CD8-positive, alpha-beta memory T cell (primary cell): ENCODE measurements at regions not wholly inside any gene's neighbourhood (a gene's known extent, or its start where the extent isn't known, plus 50 kb on each side); places are given as distances from the start of the nearest gene placed in this dataset.

ENCODE experiments used
- CTCF ChIA-PET: fragments of 350-600 bp; sonication (Branson Sonifier 250); formaldehyde crosslinking; loops from one replicate; lab custom pipeline; 2021; ENCODE audit warnings: antibody characterized with exemption; lab: Charles Lee
- POLR2A ChIA-PET: fragments of 350-600 bp; sonication (Branson Sonifier 250); formaldehyde crosslinking; loops from one replicate; lab custom pipeline; 2021; ENCODE audit warnings: antibody characterized with exemption; lab: Charles Lee
- DNase-seq, 5 donors: peaks; one replicate each; pipeline versions ENCODE4 v3.0.0 to v3.0.0-alpha.2; 2020 to 2022; ENCODE audit warnings: mixed read lengths in 1 of 5
- H3K27ac ChIP-seq: one replicate; pipeline ENCODE4 v1.7.0; 2013; ENCODE audit warnings: low read depth, mild to moderate bottlenecking, low read length, moderate library complexity
- H3K27me3 ChIP-seq: 2 replicates; pipeline ENCODE4 v1.7.0; 2013; ENCODE audit warnings: low read length, mild to moderate bottlenecking; ENCODE audit not compliant: insufficient read depth, poor library complexity, severe bottlenecking
- H3K36me3 ChIP-seq: 2 replicates; pipeline ENCODE4 v1.7.0; 2013; ENCODE audit warnings: mild to moderate bottlenecking, low read length, moderate library complexity; ENCODE audit not compliant: insufficient read depth
- H3K4me1 ChIP-seq: 2 replicates; pipeline ENCODE4 v1.7.0; 2013; ENCODE audit warnings: mild to moderate bottlenecking, low read length, moderate library complexity; ENCODE audit not compliant: insufficient read depth
- H3K4me3 ChIP-seq: 2 replicates; pipeline ENCODE4 v1.7.0; 2013; ENCODE audit warnings: mild to moderate bottlenecking, low read length
- H3K9me3 ChIP-seq: 2 replicates; pipeline ENCODE4 v1.7.0; 2013; ENCODE audit warnings: mild to moderate bottlenecking, low read length
- H3K27ac Mint-ChIP-seq, 8 donors: one replicate each; pipeline ENCODE4 v1.8.0; 2020 to 2021; ENCODE audit warnings: mixed read lengths in 8 of 8, mild to moderate bottlenecking in 6 of 8, inconsistent platforms in 3 of 8, moderate library complexity in 3 of 8
- H3K27me3 Mint-ChIP-seq, 2 donors: one replicate each; pipeline ENCODE4 v1.8.0; 2020 to 2021; ENCODE audit warnings: mixed read lengths in 2 of 2, mild to moderate bottlenecking in 1 of 2, moderate library complexity in 1 of 2
- H3K36me3 Mint-ChIP-seq, 3 donors: one replicate each; pipeline ENCODE4 v1.8.0; 2020 to 2021; ENCODE audit warnings: mixed read lengths in 3 of 3, inconsistent platforms in 1 of 3, mild to moderate bottlenecking in 1 of 3
- H3K4me1 Mint-ChIP-seq, 3 donors: one replicate each; pipeline ENCODE4 v1.8.0; 2020 to 2021; ENCODE audit warnings: mixed read lengths in 3 of 3, inconsistent platforms in 1 of 3, mild to moderate bottlenecking in 1 of 3
- H3K4me3 Mint-ChIP-seq, 7 donors: one replicate each; pipeline ENCODE4 v1.8.0; 2020 to 2021; ENCODE audit warnings: mixed read lengths in 7 of 7, mild to moderate bottlenecking in 6 of 7, moderate library complexity in 4 of 7, inconsistent platforms in 2 of 7
- H3K9me3 Mint-ChIP-seq, 5 donors: one replicate each; pipeline ENCODE4 v1.8.0; 2020 to 2022; ENCODE audit warnings: mixed read lengths in 5 of 5, mild to moderate bottlenecking in 3 of 5, moderate library complexity in 2 of 5, inconsistent platforms in 1 of 5

GRCh38 chr12:75715682-75716081, 204.3 kb upstream of the KRR1 start:
- Mint-ChIP-seq H3K27ac (peak overlapping the region in 1 of 8 donors; percentile 7), H3K4me1 (peaks cover 0 to 4% (median 0%) of the 10 kb centered on the region in 3 donors), H3K4me3 (no peak overlapping the region), H3K27me3 (no peaks in the 10 kb centered on the region), H3K36me3 (peaks cover 0 to 5% (median 0%) of the 10 kb centered on the region in 3 donors), H3K9me3 (no peaks in the 10 kb centered on the region)
- Histone ChIP-seq H3K27me3 (no peaks in the 10 kb centered on the region), H3K9me3 (no peaks in the 10 kb centered on the region), H3K4me3 (no peak overlapping the region), H3K36me3 (no peaks in the 10 kb centered on the region), H3K27ac (no peak overlapping the region), H3K4me1 (no peaks in the 10 kb centered on the region)
- POLR2A ChIA-PET = no interaction called here
- CTCF ChIA-PET = no interaction called here
- DNase-seq = no peak

- Mint-ChIP-seq H3K4me3 (no peak overlapping the region), H3K9me3 (no peaks in the 10 kb centered on the region), H3K4me1 (no peaks in the 10 kb centered on the region), H3K36me3 (peaks cover 0 to 5% (median 0%) of the 10 kb centered on the region in 3 donors), H3K27ac (no peak overlapping the region), H3K27me3 (no peaks in the 10 kb centered on the region)
- Histone ChIP-seq H3K9me3 (no peaks in the 10 kb centered on the region), H3K4me3 (no peak overlapping the region), H3K27ac (no peak overlapping the region), H3K27me3 (no peaks in the 10 kb centered on the region), H3K36me3 (no peaks in the 10 kb centered on the region), H3K4me1 (no peaks in the 10 kb centered on the region)
- no peak for DNase-seq
- ChIA-PET CTCF (no interaction called here), POLR2A (no interaction called here)
Measured at GRCh38 chr12:75715323-75715644, 203.9 kb upstream of the KRR1 start.

GRCh38 chr12:75714462-75715322, 203.3 kb upstream of the KRR1 start:
- CTCF ChIA-PET = no interaction called here
- POLR2A ChIA-PET = no interaction called here
- no peak overlapping the region for H3K27ac Mint-ChIP-seq
- H3K27me3 Mint-ChIP-seq = no peaks in the 10 kb centered on the region
- no peaks in the 10 kb centered on the region for H3K4me1 Mint-ChIP-seq
- Histone ChIP-seq H3K27me3 (no peaks in the 10 kb centered on the region), H3K36me3 (no peaks in the 10 kb centered on the region), H3K4me3 (no peak overlapping the region), H3K27ac (no peak overlapping the region), H3K9me3 (no peaks in the 10 kb centered on the region), H3K4me1 (no peaks in the 10 kb centered on the region)
- H3K4me3 Mint-ChIP-seq = no peak overlapping the region
- no peaks in the 10 kb centered on the region for H3K9me3 Mint-ChIP-seq
- no peak for DNase-seq
- H3K36me3 Mint-ChIP-seq = peaks cover 0 to 5% (median 0%) of the 10 kb centered on the region in 3 donors

- ChIA-PET POLR2A (no interaction called here), CTCF (no interaction called here)
- Histone ChIP-seq H3K9me3 (no peaks in the 10 kb centered on the region), H3K36me3 (no peaks in the 10 kb centered on the region), H3K4me1 (no peaks in the 10 kb centered on the region), H3K27me3 (no peaks in the 10 kb centered on the region), H3K4me3 (no peak overlapping the region), H3K27ac (no peak overlapping the region)
- H3K4me3 Mint-ChIP-seq = no peak overlapping the region
- H3K9me3 Mint-ChIP-seq = no peaks in the 10 kb centered on the region
- H3K4me1 Mint-ChIP-seq = no peaks in the 10 kb centered on the region
- no peak for DNase-seq
- no peaks in the 10 kb centered on the region for H3K27me3 Mint-ChIP-seq
- no peak overlapping the region for H3K27ac Mint-ChIP-seq
- H3K36me3 Mint-ChIP-seq = peaks cover 0 to 5% (median 0%) of the 10 kb centered on the region in 3 donors
Measured at GRCh38 chr12:75713434-75713833, 202.0 kb upstream of the KRR1 start.

- H3K4me1 ChIP-seq = no peaks in the 10 kb centered on the region
- Mint-ChIP-seq H3K36me3 (no peaks in the 10 kb centered on the region), H3K27me3 (no peaks in the 10 kb centered on the region), H3K4me1 (no peaks in the 10 kb centered on the region), H3K4me3 (no peak overlapping the region), H3K9me3 (no peaks in the 10 kb centered on the region), H3K27ac (no peak overlapping the region)
- H3K27ac ChIP-seq = no peak overlapping the region
- CTCF ChIA-PET = interaction anchor here (1.2 kb wide), 1 partner anchor 9 kb away, joined by 3 read pairs; no protein-coding TSS in a partner anchor
- POLR2A ChIA-PET = no interaction called here
- no peak overlapping the region for H3K4me3 ChIP-seq
- DNase-seq = no peak
- no peaks in the 10 kb centered on the region for H3K27me3 ChIP-seq
- H3K9me3 ChIP-seq = no peaks in the 10 kb centered on the region
- no peaks in the 10 kb centered on the region for H3K36me3 ChIP-seq
Measured at GRCh38 chr12:75712223-75712622, 200.8 kb upstream of the KRR1 start.

GRCh38 chr12:75711271-75711670, 199.9 kb upstream of the KRR1 start:
- Mint-ChIP-seq H3K27me3 (no peaks in the 10 kb centered on the region), H3K4me1 (no peaks in the 10 kb centered on the region), H3K27ac (no peak overlapping the region), H3K4me3 (no peak overlapping the region), H3K36me3 (no peaks in the 10 kb centered on the region), H3K9me3 (no peaks in the 10 kb centered on the region)
- DNase-seq = no peak
- Histone ChIP-seq H3K36me3 (no peaks in the 10 kb centered on the region), H3K4me3 (no peak overlapping the region), H3K27ac (no peak overlapping the region), H3K27me3 (no peaks in the 10 kb centered on the region), H3K4me1 (no peaks in the 10 kb centered on the region), H3K9me3 (no peaks in the 10 kb centered on the region)
- ChIA-PET CTCF (interaction anchor here (1.2 kb wide), 1 partner anchor 10 kb away, joined by 3 read pairs; no protein-coding TSS in a partner anchor), POLR2A (no interaction called here)

DNA sequence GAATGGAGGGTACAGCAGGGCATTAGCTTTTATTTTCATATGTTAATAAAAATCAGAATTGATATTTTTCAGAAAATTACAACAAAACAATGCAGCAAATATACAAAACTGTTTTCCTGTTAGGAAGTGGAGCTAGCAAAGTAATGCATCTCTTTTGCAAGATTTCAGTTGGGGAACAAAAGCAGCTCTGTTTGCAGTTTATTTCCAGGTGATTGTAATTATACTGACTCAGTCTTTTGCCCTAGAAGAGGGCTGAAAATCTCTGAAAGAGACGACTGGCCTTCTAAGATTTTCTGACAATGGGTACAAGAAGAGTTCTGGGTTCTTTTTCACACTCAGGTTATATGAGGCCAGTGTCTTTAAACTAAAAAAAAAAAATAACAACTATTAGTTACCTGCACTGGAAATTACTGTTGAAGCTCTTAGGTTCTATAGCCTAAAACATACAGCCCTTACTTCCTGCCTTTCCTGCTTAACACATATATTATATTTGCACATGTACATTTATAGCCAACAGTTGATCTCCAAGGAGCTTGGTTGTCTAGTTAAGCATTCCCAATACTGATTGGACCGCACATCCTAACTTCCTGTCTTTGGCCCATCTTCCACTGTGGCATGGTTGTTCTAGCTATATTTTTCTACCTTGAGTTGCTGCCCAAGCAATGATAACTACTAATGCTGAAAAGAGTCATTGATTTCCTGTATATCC, 199.1 kb upstream of the KRR1 start:
- Histone ChIP-seq H3K4me3 (no peak overlapping the region), H3K9me3 (no peaks in the 10 kb centered on the region), H3K36me3 (no peaks in the 10 kb centered on the region), H3K4me1 (no peaks in the 10 kb centered on the region), H3K27ac (no peak overlapping the region), H3K27me3 (no peaks in the 10 kb centered on the region)
- CTCF ChIA-PET = no interaction called here
- Mint-ChIP-seq H3K4me1 (no peaks in the 10 kb centered on the region), H3K9me3 (no peaks in the 10 kb centered on the region), H3K27ac (peak overlapping the region in 1 of 8 donors; percentile 56), H3K36me3 (no peaks in the 10 kb centered on the region), H3K4me3 (no peak overlapping the region), H3K27me3 (no peaks in the 10 kb centered on the region)
- POLR2A ChIA-PET = no interaction called here
- no peak for DNase-seq

DNA sequence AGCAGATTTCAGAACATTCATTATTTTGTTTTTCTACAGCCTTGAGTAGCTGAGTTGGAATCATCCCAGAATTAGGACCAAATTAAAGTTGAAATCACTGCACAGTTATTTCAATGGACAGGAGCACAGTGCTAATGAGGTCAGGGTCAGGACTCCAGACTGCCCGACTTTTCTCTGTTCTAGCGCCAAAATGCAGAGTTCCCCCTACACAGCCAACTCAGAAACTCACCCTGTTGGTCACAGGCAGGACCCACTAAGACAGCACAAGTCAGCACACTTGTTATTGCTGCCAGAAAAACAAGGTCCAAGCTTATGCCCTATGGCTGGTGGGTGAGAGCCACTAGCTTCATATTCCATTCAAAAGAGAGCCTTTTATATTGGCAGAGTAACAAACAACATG, 198.1 kb upstream of the KRR1 start:
- ChIA-PET CTCF (no interaction called here), POLR2A (no interaction called here)

More for the DNA sequence above, 198.1 kb upstream of the KRR1 start:
- Mint-ChIP-seq H3K27me3 (no peaks in the 10 kb centered on the region), H3K36me3 (no peaks in the 10 kb centered on the region), H3K27ac (no peak overlapping the region), H3K4me3 (no peak overlapping the region), H3K9me3 (no peaks in the 10 kb centered on the region), H3K4me1 (no peaks in the 10 kb centered on the region)
- no peaks in the 10 kb centered on the region for H3K9me3 ChIP-seq
- DNase-seq = no peak
- no peak overlapping the region for H3K4me3 ChIP-seq
- H3K27ac ChIP-seq = no peak overlapping the region
- H3K27me3 ChIP-seq = no peaks in the 10 kb centered on the region
- no peaks in the 10 kb centered on the region for H3K4me1 ChIP-seq
- H3K36me3 ChIP-seq = no peaks in the 10 kb centered on the region
